ENCODE measurements at regions not wholly inside any gene's neighbourhood (a gene's known extent, or its start where the extent isn't known, plus 50 kb on each side); places are given as distances from the start of the nearest gene placed in this dataset.

GRCh38 chr12:87303396-87304012 lies 725.7 kb downstream of the C12orf50 start:
- in situ Hi-C loops (cut with HindIII; ENCODE audit: low pct_unique_long_range_greater_than_20kb, low sequenced_read_pairs): no loop called here
- no peak for TF ChIP-seq JUND (IDR thresholded peaks at IDR 0.05; ENCODE audit: low read depth)
- no peak for DNase-seq (ENCODE audit: low read depth in 1 of 2, low spot score in 1 of 2)

- TF ChIP-seq JUND (IDR thresholded peaks at IDR 0.05; ENCODE audit: low read depth): no peak
- in situ Hi-C loops (cut with HindIII; ENCODE audit: low pct_unique_long_range_greater_than_20kb, low sequenced_read_pairs): no loop called here
- no peak for DNase-seq (ENCODE audit: low read depth in 1 of 2, low spot score in 1 of 2)
These were observed 727.0 kb downstream of the C12orf50 start for GRCh38 chr12:87302126-87302745.

GRCh38 chr12:87290505-87290904 lies 738.7 kb downstream of the C12orf50 start:
- in situ Hi-C loops (cut with HindIII; ENCODE audit: low pct_unique_long_range_greater_than_20kb, low sequenced_read_pairs): no loop called here
- DNase-seq (ENCODE audit: low read depth in 1 of 2, low spot score in 1 of 2): no peak
- TF ChIP-seq JUND (IDR thresholded peaks at IDR 0.05; ENCODE audit: low read depth): no peak

DNA sequence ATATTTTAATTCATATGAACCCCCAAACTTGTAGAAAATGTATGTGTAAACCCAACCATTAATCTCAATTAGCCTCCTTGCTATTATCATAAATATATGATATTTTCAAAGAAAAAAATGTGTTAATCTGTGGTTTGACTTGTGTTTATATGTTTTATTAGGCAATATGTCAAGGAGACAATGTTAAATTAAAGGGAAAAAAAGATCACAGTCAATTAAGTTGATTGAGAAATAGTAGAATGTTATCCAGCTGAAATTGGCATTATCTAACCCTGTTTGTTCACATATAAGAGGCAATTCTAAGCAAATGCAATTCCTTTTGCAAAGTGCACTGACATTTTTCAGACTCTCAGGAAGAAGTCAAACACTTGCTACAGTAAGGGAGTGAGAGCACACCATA lies 745.3 kb downstream of the C12orf50 start:
- no peak for DNase-seq (ENCODE audit: low read depth in 1 of 2, low spot score in 1 of 2)
- TF ChIP-seq JUND (IDR thresholded peaks at IDR 0.05; ENCODE audit: low read depth): no peak
- in situ Hi-C loops (cut with HindIII; ENCODE audit: low pct_unique_long_range_greater_than_20kb, low sequenced_read_pairs): no loop called here

- in situ Hi-C loops (cut with HindIII; ENCODE audit: low pct_unique_long_range_greater_than_20kb, low sequenced_read_pairs): no loop called here
- no peak for DNase-seq (ENCODE audit: low read depth in 1 of 2, low spot score in 1 of 2)
- TF ChIP-seq JUND (IDR thresholded peaks at IDR 0.05; ENCODE audit: low read depth): no peak
These were observed 746.1 kb downstream of the C12orf50 start for GRCh38 chr12:87283111-87283510.

GRCh38 chr12:87280893-87281292 lies 748.3 kb downstream of the C12orf50 start:
- TF ChIP-seq JUND (IDR thresholded peaks at IDR 0.05; ENCODE audit: low read depth): no peak
- in situ Hi-C loops (cut with HindIII; ENCODE audit: low pct_unique_long_range_greater_than_20kb, low sequenced_read_pairs): no loop called here
- no peak for DNase-seq (ENCODE audit: low read depth in 1 of 2, low spot score in 1 of 2)

- in situ Hi-C loops (cut with HindIII; ENCODE audit: low pct_unique_long_range_greater_than_20kb, low sequenced_read_pairs): no loop called here
- no peak for TF ChIP-seq JUND (IDR thresholded peaks at IDR 0.05; ENCODE audit: low read depth)
- no peak for DNase-seq (ENCODE audit: low read depth in 1 of 2, low spot score in 1 of 2)
These were observed 748.8 kb downstream of the C12orf50 start for GRCh38 chr12:87280356-87280755.

DNA sequence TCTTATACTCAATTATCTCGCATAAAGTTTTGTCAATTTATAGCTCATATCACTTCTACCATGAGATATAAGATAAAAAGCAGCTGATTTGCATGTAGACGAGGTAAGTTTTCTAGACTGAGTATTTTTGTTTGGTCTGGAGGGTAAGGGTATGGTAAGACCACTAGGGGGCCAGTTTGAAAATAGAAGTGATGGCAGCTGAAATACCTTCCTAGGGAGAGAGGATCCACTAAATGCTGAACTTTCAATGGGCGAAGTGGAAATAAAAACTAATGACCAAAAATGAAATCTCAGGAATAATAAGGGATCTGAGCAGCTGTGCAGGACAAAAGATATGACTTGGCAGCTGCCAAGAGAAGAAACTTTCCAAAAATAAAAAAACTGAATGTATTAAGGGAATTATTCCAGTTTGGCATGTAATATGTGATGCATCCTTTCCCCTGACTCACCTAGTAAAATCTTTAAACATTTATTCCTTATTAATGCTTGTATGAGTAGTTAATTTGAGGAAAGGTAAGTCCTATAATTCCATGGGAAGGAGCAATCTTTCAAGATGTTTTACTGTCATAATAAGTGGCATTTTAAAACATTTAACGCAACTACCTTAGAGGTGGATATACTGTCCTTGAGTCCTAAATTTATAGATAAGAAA lies 754.5 kb downstream of the C12orf50 start:
- no peak for TF ChIP-seq JUND (IDR thresholded peaks at IDR 0.05; ENCODE audit: low read depth)
- peak in 1 of 2 experiments; percentile 64 for DNase-seq (ENCODE audit: low read depth in 1 of 2, low spot score in 1 of 2)
- in situ Hi-C loops (cut with HindIII; ENCODE audit: low pct_unique_long_range_greater_than_20kb, low sequenced_read_pairs): no loop called here

DNA sequence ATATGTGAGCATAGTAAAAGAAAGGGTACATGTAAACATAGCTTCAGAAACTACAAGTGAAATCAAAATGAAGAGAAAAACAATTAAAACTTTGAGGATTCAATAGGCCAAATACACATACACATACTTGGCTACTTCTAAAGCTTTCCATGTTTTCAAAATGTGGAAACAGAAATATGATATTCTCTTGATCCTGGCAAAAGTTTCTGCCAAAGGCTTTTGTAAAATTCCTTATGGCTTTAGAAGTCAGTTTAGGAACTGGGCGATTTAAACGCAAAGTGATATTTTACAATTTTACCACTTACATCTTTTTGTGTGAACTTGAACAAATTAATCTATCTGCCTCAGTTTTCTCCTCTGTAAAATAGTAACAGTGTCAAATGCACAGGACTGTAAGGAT lies 756.4 kb downstream of the C12orf50 start:
- in situ Hi-C loops (cut with HindIII; ENCODE audit: low pct_unique_long_range_greater_than_20kb, low sequenced_read_pairs): no loop called here
- no peak for DNase-seq (ENCODE audit: low read depth in 1 of 2, low spot score in 1 of 2)
- no peak for TF ChIP-seq JUND (IDR thresholded peaks at IDR 0.05; ENCODE audit: low read depth)

- in situ Hi-C loops (cut with HindIII; ENCODE audit: low pct_unique_long_range_greater_than_20kb, low sequenced_read_pairs): no loop called here
- TF ChIP-seq JUND (IDR thresholded peaks at IDR 0.05; ENCODE audit: low read depth): no peak
- no peak for DNase-seq (ENCODE audit: low read depth in 1 of 2, low spot score in 1 of 2)
These were observed 758.3 kb downstream of the C12orf50 start for GRCh38 chr12:87270919-87271318.

- peak; percentile 14 to 72 for DNase-seq (ENCODE audit: low read depth in 1 of 2, low spot score in 1 of 2)
- no peak for TF ChIP-seq JUND (IDR thresholded peaks at IDR 0.05; ENCODE audit: low read depth)
- in situ Hi-C loops (cut with HindIII; ENCODE audit: low pct_unique_long_range_greater_than_20kb, low sequenced_read_pairs): no loop called here
These were observed 762.9 kb downstream of the C12orf50 start for GRCh38 chr12:87266305-87266704.

- in situ Hi-C loops (cut with HindIII; ENCODE audit: low pct_unique_long_range_greater_than_20kb, low sequenced_read_pairs): no loop called here
- TF ChIP-seq JUND (IDR thresholded peaks at IDR 0.05; ENCODE audit: low read depth): no peak
- no peak for DNase-seq (ENCODE audit: low read depth in 1 of 2, low spot score in 1 of 2)
These were observed 769.8 kb downstream of the C12orf50 start for GRCh38 chr12:87259391-87259790.

DNA sequence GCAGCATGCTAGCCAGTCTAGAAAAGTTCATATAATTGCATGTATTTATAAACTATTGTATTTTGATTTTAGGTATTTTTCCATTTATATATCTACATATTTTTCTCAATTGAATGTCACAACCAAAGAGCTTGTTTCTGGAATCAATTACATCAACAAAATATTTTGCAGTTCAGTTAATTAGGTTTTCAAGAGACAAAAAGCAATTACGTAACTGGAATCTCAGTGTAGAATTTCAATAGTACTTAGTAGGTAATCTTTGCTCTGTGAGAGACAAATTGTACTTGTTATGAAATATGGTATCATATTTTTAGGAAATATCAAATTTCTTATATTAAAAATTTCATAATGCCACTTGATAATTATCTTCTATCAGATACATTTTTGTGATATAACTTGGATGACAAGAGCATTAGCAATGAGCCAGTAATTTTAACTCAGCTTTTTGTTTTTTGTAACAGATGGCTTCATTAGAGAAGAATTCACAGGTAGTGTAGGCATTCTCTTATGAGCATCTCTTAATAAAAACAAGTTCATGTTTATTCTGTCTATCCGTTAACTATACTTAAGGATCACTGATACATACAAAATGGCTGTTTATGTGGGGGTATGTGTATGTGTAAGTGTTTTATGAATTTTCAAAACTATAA lies 774.7 kb downstream of the C12orf50 start:
- in situ Hi-C loops (cut with HindIII; ENCODE audit: low pct_unique_long_range_greater_than_20kb, low sequenced_read_pairs): no loop called here
- no peak for TF ChIP-seq JUND (IDR thresholded peaks at IDR 0.05; ENCODE audit: low read depth)
- DNase-seq (ENCODE audit: low read depth in 1 of 2, low spot score in 1 of 2): no peak
